HUDEP-2 (cell line): ENCODE measurements at regions not wholly inside any gene's neighbourhood (a gene's known extent, or its start where the extent isn't known, plus 50 kb on each side); places are given as distances from the start of the nearest gene placed in this dataset.

ENCODE experiments used
- DNase-seq, 76 experiments: peaks; one replicate each; lab custom pipeline; 2025; ENCODE audit not compliant: unreplicated experiment in 76 of 76; lab: John Stamatoyannopoulos, UW

DNA sequence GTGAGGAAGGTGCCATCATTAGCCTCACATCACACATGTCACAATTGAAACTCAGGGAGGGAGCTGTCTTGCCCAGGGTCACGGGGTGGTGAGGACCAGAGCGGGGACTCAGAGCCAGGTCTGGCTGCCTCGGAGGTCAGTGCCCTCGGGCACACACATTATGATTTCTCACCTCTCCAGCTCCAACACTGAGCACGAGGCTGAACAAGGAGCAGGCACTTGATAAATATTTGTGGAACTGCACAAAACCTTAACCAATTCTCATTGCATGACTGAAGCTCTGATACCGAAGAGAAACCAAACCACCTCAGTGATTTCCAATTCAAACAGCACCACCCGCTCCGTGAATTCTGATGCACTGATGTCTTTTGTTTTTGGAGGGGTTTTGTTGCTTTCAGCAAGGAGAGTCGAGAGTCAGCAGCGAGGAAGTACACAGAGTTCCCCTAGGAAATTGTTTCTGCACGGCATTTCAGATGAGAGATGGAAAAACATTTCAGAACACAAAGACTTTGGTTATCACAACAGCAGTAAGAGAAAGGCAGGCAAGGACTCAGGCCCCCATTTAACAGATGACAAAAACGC is 55.3 kb upstream of the ZMIZ1 start:
- no peak for DNase-seq

DNA sequence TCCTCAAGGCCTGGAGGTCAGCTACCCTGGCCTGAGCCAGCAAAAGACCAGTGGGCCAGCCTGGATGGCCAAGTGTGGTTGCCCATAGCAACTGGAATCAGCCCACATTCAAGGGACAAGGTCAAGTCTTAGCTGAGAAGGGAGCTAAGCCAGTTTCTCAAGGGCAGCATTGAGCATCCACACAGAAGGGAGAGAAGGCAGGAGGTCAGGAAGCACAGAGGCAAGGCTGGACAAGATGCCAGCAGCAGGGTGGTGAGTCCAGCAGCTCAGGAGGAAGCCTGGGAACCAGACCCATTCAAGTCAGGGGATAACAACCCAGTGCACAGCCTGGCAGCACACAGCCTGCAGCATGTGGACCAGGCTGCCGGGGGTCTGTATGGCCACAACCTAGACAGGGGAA is 54.0 kb upstream of the ZMIZ1 start:
- no peak for DNase-seq

- no peak for DNase-seq
Observed at GRCh38 chr10:79017882-79018520, 50.8 kb upstream of the ZMIZ1 start.

DNA sequence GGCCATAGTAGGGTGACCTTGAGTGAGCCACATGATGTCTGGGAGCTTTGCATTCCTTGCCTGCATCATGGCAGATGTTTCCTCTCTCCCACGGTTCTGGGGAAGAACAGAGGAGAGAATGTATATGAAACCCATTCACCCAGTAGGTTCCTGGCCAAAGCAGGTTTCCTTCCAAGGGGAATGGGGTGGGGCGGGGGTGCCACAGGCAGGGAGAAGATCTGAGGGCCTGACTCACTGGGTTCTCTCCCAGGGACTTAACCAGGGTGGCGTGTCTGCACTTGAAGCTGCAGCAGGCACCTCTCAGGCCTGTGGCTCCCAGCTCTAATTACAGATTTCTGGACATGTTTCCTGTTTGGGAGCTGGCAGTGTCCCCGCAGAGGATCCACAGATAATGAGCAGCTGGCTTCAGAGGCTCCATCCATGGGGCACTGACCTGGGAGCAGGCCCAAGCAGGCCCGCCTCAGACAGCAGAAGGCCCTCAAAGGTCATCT is 50.2 kb upstream of the ZMIZ1 start:
- DNase-seq = no peak
